ENCODE measurements at regions not wholly inside any gene's neighbourhood (a gene's known extent, or its start where the extent isn't known, plus 50 kb on each side); places are given as distances from the start of the nearest gene placed in this dataset.
"Not testable (repeated sequence)": the region's sequence is repeated elsewhere in the genome, so short reads cannot be mapped to it uniquely, and the experiment has no call there.

DNA sequence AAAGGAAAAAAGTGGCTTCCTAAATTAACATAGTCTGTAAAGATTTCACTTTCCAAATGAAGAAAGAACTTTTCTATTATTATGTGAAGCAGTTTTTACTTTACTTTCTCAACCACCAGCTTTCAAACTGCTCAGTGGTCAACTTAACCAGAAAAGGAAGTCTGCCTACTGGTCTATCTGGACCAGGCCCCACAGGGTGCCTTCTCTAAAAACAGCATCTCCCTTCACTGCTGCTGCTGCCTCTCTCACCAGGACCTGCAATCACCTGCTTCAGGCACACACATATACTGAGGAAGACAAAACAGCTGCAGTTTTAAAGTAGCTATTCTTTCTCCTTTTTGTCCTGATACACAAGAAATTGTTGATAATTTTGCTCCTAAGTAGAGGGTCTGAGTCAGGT lies 221.3 kb upstream of the DCC start:
- no peak for DNase-seq (ENCODE audit: low read depth in 3 of 3, low spot score in 2 of 3)

DNA sequence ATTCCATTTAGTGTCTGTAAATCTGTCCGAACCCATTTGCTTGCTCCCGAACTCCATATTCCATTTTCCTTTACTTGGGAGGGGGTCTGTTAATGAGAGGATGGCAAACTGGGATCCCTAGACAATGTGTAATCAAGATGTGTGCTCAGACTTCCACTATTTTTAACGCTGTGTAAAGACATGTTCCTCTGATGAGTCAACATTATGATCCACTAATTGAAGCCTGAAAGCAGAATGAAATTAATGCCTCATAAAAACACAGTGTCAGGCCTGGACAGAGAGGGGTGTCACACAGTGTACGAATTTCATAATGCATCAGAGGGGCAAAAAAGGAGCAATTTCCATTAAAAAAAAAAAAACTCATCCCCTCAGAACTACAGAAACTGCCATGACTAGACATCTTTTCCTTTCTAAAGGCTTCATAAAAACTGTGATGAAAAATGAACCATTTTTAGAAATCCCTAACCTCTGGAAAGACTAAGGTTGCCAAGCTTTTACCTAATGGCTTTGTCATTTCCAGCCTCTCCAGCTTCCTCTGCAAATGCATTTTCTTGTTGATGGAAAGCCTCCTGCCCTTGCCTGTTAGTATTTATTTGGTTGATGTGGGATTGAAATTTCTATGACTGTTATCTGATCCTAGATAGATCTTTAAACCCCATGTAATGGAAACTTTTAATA lies 209.2 kb upstream of the DCC start:
- no peak for DNase-seq (ENCODE audit: low read depth in 3 of 3, low spot score in 2 of 3)

DNA sequence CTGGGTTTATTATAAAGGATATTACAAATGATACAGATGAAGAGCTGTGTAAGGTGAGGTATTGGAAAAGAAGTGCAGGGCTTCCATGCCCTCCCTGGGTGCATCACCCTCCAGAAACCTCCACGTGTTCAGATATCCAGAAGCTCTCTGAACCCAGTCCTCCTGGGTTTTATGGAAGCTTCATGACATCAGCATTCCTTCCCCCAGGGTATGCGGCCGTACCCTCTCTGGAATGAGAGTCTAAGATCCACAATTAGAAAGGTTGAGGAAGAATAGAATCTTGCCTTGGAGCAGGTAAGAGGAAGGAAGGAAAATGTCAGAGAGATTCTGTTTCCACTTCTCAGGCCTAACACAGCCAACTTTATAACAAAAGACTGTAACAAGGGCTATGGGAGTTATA lies 208.2 kb upstream of the DCC start:
- no peak for DNase-seq (ENCODE audit: low read depth in 3 of 3, low spot score in 2 of 3)

DNA sequence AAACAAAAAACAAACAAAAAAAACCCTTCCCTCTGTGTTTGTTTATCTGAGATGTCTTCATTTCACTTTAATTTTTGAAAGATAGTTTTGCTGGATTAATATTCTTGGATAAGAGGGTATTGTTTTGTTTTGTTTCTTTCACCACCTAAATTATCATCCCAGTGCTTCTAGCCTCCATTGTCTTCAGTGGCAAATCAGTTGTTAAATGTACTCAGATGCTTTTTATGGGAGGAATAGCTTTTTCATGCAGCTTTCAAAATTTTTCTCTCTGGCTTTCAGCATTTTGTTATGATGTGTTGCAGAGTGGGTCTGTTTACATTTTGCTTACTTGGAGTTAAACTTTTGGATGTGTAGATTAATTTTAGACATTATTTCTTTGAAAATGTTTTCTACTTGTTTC lies 203.5 kb upstream of the DCC start:
- no peak for DNase-seq (ENCODE audit: low read depth in 3 of 3, low spot score in 2 of 3)

DNA sequence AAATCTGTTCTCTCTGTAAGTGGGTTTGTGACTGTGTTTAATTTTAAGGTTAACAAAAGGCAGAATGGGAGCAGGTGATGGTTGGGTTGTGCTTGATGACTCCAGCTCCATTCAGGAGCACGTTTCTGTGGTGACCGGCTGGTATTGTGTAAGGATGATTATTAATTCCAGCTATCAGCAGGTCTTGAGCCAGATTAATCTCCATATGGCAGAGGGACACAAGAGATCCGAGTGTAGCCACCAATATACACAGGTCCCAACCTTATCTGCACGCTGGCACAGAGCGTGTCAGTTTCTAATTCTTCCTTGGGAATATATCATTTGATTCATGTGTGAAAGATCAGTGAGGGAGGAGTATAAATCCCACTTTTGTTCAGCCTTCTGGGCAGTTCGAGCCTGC lies 199.0 kb upstream of the DCC start:
- DNase-seq (ENCODE audit: low read depth in 3 of 3, low spot score in 2 of 3): no peak

DNA sequence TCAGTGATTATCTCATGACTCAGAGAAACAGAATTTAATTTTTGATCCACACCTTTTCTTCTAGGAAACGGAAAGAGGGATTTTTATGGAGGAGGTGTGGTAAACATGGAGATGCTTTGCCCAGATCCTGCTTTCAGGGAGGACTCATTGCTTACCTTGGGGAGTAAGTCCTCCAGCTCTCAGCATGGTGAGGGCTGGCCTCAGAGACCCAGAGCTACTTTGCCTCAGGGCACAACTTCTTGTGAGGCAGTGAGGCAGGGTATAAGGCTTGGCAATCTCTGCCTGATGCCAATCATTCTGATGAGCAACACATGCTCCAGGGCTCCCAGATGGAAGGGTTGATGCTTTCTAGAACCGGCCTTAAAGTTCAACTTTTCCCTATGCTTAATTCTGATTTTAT lies 189.9 kb upstream of the DCC start:
- DNase-seq (ENCODE audit: low read depth in 3 of 3, low spot score in 2 of 3): no peak

DNA sequence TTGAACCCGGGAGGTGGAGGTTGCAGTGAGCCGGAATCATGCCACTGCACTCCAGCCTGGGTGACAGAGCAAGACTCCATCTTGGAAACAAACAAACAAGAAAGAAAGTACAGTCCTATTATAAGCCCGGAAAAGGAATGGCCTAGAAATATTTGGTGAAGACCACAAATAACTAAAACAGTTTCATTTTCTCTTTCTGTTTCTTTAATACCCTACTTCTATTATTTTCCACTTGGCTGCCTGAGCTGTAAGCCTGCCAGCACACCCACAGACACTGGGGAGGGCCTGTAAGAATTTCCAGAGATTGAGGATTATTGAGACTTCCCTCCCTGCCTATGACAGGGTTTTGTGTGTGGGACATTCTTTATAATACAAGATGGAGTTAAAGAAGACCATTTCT lies 188.0 kb upstream of the DCC start:
- no peak for DNase-seq (ENCODE audit: low read depth in 3 of 3, low spot score in 2 of 3)

DNA sequence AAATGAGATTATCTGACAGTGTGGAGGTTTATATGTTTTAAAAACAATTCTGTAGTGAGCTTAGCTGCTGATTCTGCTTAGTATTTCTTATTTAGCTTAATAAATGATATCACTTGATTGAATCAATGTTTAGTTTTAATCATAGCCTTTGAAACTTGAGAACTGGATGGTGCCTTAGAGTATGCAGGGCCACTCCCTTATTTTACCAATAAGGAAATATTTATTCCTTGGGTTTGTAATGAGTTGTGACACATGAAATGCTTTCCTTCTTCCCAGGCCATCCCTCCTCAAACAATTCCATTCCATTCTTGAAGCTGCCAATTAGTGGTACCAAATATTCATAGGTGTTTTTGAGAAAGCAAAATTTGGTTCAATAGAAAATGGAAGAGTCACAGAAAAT lies 183.8 kb upstream of the DCC start:
- no peak for DNase-seq (ENCODE audit: low read depth in 3 of 3, low spot score in 2 of 3)

DNA sequence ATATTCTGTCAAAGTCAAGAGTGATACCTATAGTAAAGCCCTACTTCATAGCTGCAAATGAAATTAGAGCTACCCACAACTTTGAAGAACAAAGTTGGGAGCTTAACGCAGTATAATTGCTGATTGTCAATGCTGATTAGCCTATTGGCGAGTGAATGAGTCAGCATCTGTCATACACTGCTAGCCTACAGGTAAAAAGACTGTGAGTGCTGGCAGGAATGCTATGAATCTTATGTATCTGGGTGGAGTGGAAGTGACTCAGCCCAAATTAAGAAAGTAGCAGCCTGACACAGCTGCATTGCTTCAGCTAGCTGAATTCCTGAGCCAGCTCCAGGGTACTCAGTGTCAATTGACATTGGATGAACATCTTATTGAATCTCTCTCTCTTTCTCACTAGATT lies 179.4 kb upstream of the DCC start:
- no peak for DNase-seq (ENCODE audit: low read depth in 3 of 3, low spot score in 2 of 3)

DNA sequence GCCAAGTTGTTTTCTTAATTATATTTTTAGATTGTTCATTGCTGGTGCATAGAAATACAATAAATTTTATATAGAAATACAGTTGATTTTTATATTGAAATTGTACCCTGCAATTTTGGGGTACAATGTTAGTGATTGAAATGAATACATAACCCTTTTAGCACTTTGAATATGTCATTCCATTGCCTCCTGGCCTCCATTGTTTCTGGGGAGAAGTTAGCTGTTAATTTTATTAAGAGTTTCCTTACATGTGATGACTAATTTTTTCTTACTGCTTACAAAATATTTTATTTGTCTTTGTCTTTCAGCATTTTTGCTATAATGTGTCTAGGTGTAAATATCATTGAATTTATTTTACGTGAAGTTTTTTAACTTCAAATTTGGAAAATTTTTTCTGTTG lies 176.5 kb upstream of the DCC start:
- no peak for DNase-seq (ENCODE audit: low read depth in 3 of 3, low spot score in 2 of 3)

DNA sequence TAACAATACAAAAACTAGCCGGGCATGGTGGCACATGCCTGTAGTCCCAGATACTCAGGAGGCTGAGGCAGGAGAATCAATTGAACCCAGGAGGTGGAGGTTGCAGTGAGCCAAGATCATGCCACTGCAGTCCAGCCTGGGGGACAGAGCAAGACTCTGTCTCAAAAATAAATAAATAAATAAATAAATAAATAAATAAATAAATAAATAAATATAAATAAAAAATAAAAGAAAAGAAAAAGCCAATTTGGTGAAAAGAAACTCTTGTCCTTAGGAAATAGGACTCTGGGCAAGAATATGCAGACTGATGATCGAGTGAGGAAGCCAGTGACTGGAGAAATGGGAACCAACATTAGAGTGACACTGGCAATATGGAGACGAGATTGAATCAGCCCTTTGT lies 171.9 kb upstream of the DCC start:
- not testable (repeated sequence) for DNase-seq (ENCODE audit: low read depth in 3 of 3, low spot score in 2 of 3)

DNA sequence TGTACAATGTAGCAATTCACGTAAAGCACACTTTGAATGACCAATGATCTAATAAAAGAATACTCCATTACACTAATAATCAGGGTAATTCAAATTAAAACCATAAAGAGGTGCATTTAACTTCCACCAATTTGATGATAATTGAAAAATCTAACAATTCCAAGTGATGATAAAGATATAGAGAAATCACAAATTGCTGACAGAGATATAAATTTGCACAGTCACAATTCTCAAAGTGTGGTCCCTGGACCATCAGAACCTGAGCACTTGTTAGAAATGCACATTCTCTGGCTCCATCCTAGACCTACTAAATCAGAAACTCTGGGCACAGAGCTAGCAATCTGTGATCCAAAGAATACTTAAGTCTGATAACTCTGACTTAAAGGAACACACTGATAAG lies 165.8 kb upstream of the DCC start:
- no peak for DNase-seq (ENCODE audit: low read depth in 3 of 3, low spot score in 2 of 3)

DNA sequence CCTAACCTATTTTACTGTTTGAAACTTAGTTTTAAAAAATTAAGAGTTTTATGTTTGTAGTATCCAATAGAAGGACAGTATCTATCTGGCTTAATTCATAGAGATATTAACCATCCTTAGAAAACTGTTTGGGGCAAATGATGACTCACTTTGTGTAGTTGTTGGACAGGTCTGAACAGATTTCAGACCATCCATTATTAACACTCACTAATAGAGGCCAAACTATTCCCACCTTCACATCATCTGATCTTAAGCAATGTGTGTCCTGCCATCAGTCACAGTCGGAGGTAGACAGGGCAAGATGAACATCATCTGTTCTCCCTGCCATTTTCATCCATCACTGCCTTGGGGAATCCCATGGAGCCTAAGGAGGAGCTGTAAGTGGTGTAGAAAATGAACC lies 164.6 kb upstream of the DCC start:
- DNase-seq (ENCODE audit: low read depth in 3 of 3, low spot score in 2 of 3): no peak

DNA sequence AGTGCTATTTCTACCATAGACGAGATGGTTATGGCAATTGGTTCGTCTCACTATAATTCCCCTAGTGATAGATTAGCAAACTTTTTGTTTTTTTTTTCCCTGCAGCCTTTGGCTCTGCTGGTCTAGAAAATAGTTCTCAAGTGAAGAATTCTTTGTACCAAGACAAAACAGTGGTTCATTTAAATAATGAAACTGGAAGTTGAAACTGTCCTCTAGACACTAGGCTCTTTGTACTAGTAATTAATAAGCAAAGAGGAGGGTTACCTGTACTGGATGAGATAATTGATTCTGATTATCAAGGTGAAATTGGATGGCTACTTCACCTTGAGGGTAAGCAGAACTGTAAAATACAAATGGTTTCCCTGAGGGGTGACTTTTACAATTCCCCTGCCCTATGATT lies 156.9 kb upstream of the DCC start:
- DNase-seq (ENCODE audit: low read depth in 3 of 3, low spot score in 2 of 3): no peak

DNA sequence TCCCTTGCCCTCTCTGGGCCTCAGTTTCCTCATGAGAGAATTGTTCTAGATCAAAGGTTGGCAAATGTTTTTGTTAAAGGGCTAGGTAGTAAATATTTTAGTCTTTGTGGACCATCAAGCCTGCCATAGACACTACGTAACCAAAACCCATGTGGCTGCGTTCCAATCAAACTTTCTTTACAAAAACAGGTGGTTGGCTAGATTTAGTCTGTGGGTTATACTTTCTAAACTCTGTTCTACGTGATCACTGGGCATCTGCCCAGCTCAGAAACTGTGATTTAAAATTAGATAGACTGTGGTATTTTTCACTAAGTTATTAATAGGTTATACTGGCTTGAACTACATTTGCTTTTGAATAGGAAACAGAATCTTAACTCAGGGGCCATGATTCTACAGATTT lies 149.8 kb upstream of the DCC start:
- DNase-seq (ENCODE audit: low read depth in 3 of 3, low spot score in 2 of 3): no peak

DNA sequence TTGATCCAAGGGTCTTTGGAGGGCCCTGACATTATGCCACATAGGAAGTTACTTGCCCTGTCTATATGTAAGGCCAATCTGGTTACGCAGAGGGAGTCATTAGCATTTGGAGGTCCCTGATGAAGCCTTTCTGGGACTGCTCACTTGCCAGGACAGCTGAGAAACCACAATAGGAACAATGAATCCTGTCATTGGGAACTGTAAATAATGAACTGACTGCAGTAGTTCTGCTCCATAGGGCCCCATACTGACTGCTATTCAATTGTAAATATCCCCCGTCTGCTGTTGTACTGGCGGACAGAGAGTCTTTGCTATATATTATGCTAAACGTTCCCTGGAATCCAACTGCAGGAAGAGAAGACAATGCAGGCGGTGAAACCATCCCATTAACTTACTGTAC lies 149.4 kb upstream of the DCC start:
- DNase-seq (ENCODE audit: low read depth in 3 of 3, low spot score in 2 of 3): no peak

DNA sequence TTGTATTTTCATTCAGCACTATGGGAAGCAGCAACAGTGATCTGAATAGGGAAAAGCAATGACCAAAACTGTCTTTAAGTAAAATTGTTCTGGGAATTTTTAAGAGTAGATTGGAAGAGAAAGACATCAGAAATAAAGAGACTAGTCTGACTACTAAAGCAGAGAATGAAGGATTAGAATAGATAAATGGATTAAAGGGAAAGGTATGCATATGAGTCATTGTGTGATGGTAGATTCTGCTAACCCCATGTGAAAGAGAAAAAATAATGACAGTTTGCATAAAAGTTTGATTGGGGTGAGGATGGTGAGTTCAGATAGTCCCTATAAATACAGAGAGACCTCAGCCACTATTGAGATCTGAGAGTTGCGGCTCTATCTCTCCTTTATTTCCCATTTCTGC lies 139.6 kb upstream of the DCC start:
- no peak for DNase-seq (ENCODE audit: low read depth in 3 of 3, low spot score in 2 of 3)

DNA sequence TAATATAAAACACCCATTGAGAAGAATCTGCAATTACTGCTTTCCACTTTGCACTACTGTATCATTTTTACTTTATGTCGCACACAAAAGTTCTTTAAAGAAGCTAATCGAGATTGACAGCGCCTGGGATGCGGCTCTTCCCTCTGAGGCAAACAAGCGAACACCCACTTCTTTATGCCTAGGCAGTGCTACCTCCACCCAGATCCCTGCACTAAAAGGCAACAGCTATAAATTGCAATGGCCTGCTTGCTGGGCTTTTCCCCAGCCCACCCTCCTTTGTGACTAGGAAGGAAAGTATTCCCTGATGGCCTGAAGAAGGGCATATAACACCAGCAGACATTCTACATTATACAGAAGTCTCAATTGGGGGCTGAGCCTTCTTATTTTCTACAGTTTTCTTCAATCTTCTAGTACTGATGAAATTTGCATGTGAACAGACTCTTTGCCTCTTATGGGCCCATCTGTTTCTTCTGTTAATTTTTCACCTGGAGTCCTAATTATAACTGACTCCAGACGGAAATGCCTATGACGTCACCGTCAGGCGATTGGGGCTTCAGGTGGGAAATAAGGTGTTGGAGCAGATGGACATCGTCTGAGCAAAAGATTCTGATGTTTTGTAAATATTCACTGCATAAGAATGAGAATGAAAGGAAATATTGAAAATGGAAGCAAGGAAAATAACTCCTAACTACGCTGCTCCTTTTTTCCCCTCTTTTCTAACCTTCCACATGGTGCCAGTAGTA lies 138.9 kb upstream of the DCC start:
- DNase-seq (ENCODE audit: low read depth in 3 of 3, low spot score in 2 of 3): no peak

DNA sequence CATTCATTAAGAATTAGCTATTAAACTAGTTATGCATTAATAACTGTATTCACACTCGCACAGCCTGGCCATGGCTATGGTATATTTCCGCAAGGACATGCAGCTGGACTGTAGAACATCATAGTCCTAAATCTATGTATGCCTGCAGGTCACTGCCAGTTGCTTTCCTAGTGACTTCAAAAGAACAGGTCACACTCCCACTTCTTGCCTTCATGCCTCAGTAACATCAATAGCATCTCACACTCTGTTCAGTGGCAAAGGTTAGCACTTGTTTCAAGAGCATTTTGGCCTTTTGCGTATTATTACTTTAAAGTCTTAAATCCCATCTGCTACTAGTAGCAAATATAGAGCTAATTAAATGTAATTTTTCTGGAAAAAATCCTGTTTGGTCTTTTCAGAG lies 131.4 kb upstream of the DCC start:
- peak in 1 of 3 donors; percentile 7 for DNase-seq (ENCODE audit: low read depth in 3 of 3, low spot score in 2 of 3)

DNA sequence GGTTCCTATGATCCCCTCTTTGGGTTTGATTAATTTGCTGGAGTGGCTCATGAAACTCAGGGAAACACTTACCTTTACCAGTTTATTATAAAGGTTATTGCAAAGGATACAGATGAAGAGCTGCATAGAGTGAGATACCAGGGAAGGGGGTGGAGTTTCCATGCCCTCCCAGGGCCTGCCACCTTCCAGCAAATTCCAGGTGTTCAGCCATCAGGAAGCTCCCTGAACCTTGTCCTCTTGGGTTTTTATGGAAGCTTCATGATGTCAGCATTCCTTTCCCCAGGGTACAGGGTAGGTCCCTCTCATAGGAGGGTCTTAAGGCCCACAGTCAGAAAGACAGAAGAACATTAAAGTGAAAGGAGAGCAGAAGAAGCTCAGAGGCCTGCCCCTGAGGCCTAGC lies 123.9 kb upstream of the DCC start:
- DNase-seq (ENCODE audit: low read depth in 3 of 3, low spot score in 2 of 3): no peak

DNA sequence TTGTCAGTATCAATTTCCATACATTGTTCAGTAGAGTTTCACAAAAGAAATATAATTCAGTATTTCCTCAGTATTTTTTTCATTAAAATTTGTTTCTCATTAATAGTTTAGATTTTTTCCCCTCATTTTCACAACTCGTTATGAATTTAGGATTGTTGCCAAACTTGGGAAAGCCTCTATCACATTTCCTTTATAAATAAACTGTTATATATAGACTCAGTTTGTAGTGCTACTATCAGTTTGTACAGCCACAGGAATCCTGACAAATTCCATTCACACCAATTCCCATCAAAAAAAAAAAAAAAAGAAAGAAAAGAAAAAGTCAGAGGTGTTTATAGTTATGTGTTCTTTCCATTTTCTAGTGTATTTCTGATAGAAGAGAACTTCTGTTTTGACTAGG lies 123.3 kb upstream of the DCC start:
- no peak for DNase-seq (ENCODE audit: low read depth in 3 of 3, low spot score in 2 of 3)

DNA sequence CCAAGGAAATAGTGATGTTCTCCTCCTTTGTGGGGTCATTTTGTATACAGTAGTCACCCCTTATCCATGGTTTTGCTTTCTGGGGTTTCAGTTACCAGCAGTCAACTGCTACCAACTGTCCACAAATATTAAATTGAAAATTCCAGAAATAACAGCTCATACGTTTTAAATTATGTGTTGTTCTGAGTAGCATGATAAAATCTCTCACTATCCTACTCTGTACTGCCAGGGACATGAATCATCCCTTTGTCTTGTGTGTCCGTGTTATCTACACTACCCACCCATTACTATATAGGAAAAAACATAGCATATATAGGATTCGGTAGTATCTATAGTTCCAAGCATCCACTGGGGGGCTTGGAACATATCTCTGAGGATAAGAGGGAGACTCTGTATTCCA lies 120.9 kb upstream of the DCC start:
- no peak for DNase-seq (ENCODE audit: low read depth in 3 of 3, low spot score in 2 of 3)

DNA sequence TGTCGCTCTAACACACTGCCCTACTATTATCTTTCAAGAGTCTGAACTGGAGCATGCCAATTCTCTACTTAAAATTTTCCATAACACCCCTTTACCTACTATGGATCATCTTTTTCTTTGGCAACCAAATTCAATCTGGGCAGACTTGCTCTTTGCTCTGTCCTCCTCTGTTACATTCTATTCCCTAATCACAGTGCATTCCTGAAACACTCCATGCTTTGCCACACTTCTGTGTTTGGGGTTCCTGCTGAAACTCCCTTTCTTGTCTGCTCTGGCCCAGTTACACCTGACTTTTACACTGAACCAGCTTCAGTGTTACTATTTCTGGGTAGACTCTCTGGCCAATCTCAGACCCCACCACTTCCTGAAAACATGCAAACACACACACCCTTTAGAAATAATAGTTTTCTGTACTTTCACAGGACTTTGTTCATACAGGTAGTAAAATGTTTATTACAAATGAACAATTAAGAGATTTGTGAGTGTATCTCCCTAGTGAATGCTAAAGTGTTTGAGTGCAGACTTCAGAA lies 119.9 kb upstream of the DCC start:
- DNase-seq (ENCODE audit: low read depth in 3 of 3, low spot score in 2 of 3): no peak
